Stimulated activated CD4-positive, alpha-beta T cell treated with anti-CD3 and anti-CD28 coated beads, Interleukin-4, amount 100 ng/mL, for 24 hours (primary cell): ENCODE measurements at regions not wholly inside any gene's neighbourhood (a gene's known extent, or its start where the extent isn't known, plus 50 kb on each side); places are given as distances from the start of the nearest gene placed in this dataset.

Experiments used
- DNase-seq: peaks from one replicate; pipeline ENCODE4 v3.0.0-alpha.2; 2020

GRCh38 chr21:16563795-16564194 lies 834.0 kb downstream of the USP25 start:
- no peak for DNase-seq

- DNase-seq, result no peak
These were observed 838.5 kb downstream of the USP25 start for GRCh38 chr21:16568244-16568643.

GRCh38 chr21:16568661-16569060 lies 838.9 kb downstream of the USP25 start:
- DNase-seq, result no peak

GRCh38 chr21:16569679-16570078 lies 839.9 kb downstream of the USP25 start:
- DNase-seq, result no peak

GRCh38 chr21:16570171-16570570 lies 840.4 kb downstream of the USP25 start:
- DNase-seq, result no peak

GRCh38 chr21:16570856-16571255 lies 841.1 kb downstream of the USP25 start:
- no peak for DNase-seq

GRCh38 chr21:16571594-16571993 lies 841.8 kb downstream of the USP25 start:
- no peak for DNase-seq

- no peak for DNase-seq
These were observed 842.2 kb downstream of the USP25 start for GRCh38 chr21:16572032-16572431.

- no peak for DNase-seq
These were observed 843.8 kb downstream of the USP25 start for GRCh38 chr21:16573578-16573977.

- DNase-seq, result no peak
These were observed 848.2 kb downstream of the USP25 start for GRCh38 chr21:16577975-16578374.

GRCh38 chr21:16578912-16579311 lies 849.1 kb downstream of the USP25 start:
- no peak for DNase-seq

GRCh38 chr21:16579538-16579937 lies 849.8 kb downstream of the USP25 start:
- DNase-seq, result no peak

- DNase-seq, result no peak
These were observed 850.9 kb downstream of the USP25 start for GRCh38 chr21:16580661-16581060.

- no peak for DNase-seq
These were observed 853.8 kb downstream of the USP25 start for GRCh38 chr21:16583556-16583955.

- no peak for DNase-seq
These were observed 855.0 kb downstream of the USP25 start for GRCh38 chr21:16584756-16585155.

- no peak for DNase-seq
These were observed 856.1 kb downstream of the USP25 start for GRCh38 chr21:16585896-16586295.

GRCh38 chr21:16587141-16587581 lies 857.4 kb downstream of the USP25 start:
- DNase-seq, result no peak

- DNase-seq, result no peak
These were observed 858.0 kb downstream of the USP25 start for GRCh38 chr21:16587681-16588375.

GRCh38 chr21:16588433-16588860 lies 858.7 kb downstream of the USP25 start:
- DNase-seq, result no peak

- no peak for DNase-seq
These were observed 859.5 kb downstream of the USP25 start for GRCh38 chr21:16589006-16589898.

GRCh38 chr21:16590186-16590585 lies 860.4 kb downstream of the USP25 start:
- no peak for DNase-seq

GRCh38 chr21:16590641-16591292 lies 861.0 kb downstream of the USP25 start:
- no peak for DNase-seq

GRCh38 chr21:16592381-16592780 lies 862.6 kb downstream of the USP25 start:
- no peak for DNase-seq

GRCh38 chr21:16594191-16594590 lies 864.4 kb downstream of the USP25 start:
- DNase-seq, result no peak
